ENCODE measurements at regions not wholly inside any gene's neighbourhood (a gene's known extent, or its start where the extent isn't known, plus 50 kb on each side); places are given as distances from the start of the nearest gene placed in this dataset.
"Not testable (repeated sequence)": the region's sequence is repeated elsewhere in the genome, so short reads cannot be mapped to it uniquely, and the experiment has no call there.

DNA sequence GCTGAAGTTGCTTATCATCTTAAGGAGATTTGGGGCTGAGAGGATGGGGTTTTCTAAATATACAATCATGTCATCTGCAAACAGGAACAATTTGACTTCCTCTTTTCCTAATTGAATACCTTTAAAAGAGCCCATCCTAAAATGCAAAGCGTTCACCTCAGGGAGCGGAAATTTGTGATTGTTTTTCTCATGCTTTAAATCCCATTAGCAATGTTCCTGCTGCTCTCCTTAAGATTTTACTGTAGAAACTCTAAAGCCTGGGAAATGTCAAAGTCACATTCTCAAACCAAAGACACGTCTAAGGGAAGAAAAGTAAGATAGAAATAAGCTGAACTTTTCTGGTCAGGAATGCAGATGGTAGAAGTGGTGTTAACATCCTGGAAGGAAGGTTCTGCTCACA lies 285.8 kb upstream of the MAP2 start:
- ATAC-seq (ENCODE audit: poor library complexity) (no peak), DNase-seq (no peak)
- H3K4me3 Mint-ChIP-seq: no peak overlapping the region
- Histone ChIP-seq H3K9me3 (ENCODE audit: control insufficient read depth in 1 of 2, insufficient read depth in 1 of 2, low read length in 2 of 2) (no peaks in the 10 kb centered on the region), H3K4me3 (ENCODE audit: low read length) (no peak overlapping the region), H3K4me1 (ENCODE audit: insufficient read depth, low read length) (no peaks in the 10 kb centered on the region), H3K27ac (ENCODE audit: low read depth in 1 of 2, low read length in 2 of 2) (no peak overlapping the region), H3K27me3 (ENCODE audit: control insufficient read depth in 1 of 2, insufficient read depth in 2 of 2, low read length in 2 of 2) (no peaks in the 10 kb centered on the region), H3K36me3 (ENCODE audit: insufficient read depth, low read length) (no peaks in the 10 kb centered on the region)
- no peaks in the 10 kb centered on the region for H3K36me3 Mint-ChIP-seq (ENCODE audit: low read depth)
- H3K27me3 Mint-ChIP-seq: no peaks in the 10 kb centered on the region
- H3K9me3 Mint-ChIP-seq: peaks cover 6% of the 10 kb centered on the region
- CTCF ChIA-PET: no interaction called here
- POLR2A ChIA-PET: no interaction called here
- intact Hi-C loops (cut with DNase I, micrococcal nuclease): no loop called here
- TF ChIP-seq, protein P1, sequence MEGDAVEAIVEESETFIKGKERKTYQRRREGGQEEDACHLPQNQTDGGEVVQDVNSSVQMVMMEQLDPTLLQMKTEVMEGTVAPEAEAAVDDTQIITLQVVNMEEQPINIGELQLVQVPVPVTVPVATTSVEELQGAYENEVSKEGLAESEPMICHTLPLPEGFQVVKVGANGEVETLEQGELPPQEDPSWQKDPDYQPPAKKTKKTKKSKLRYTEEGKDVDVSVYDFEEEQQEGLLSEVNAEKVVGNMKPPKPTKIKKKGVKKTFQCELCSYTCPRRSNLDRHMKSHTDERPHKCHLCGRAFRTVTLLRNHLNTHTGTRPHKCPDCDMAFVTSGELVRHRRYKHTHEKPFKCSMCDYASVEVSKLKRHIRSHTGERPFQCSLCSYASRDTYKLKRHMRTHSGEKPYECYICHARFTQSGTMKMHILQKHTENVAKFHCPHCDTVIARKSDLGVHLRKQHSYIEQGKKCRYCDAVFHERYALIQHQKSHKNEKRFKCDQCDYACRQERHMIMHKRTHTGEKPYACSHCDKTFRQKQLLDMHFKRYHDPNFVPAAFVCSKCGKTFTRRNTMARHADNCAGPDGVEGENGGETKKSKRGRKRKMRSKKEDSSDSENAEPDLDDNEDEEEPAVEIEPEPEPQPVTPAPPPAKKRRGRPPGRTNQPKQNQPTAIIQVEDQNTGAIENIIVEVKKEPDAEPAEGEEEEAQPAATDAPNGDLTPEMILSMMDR (IDR thresholded peaks at IDR 0.05): no peak
- no peak overlapping the region for H3K27ac Mint-ChIP-seq
- no peaks in the 10 kb centered on the region for H3K4me1 Mint-ChIP-seq (ENCODE audit: low read depth)

DNA sequence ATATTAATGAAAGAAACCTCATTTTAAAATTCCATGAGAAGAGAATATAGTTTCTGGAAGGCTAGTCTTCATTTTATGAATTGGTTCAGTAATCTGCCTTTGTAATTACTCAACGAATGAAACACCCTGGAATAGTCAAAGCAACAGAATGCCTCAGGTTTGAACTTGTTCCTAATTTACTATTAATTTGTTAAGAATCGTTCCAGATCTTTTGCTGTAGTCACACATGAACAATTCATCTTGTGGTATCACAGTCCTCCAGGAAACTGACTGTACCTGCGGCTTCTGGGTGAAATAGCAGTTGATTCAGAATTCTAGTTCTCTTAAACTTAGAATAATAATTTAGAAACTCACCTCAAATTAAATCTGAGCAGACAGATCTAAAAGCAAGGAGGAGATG lies 282.7 kb upstream of the MAP2 start:
- ChIA-PET POLR2A (no interaction called here), CTCF (no interaction called here)
- Mint-ChIP-seq H3K9me3 (peaks cover 2% of the 10 kb centered on the region), H3K4me1 (ENCODE audit: low read depth) (no peaks in the 10 kb centered on the region), H3K27ac (no peak overlapping the region), H3K36me3 (ENCODE audit: low read depth) (no peaks in the 10 kb centered on the region), H3K27me3 (no peaks in the 10 kb centered on the region), H3K4me3 (no peak overlapping the region)
- Histone ChIP-seq H3K9me3 (ENCODE audit: control insufficient read depth in 1 of 2, insufficient read depth in 1 of 2, low read length in 2 of 2) (peaks cover 0 to 7% of the 10 kb centered on the region in 2 experiments), H3K27me3 (ENCODE audit: control insufficient read depth in 1 of 2, insufficient read depth in 2 of 2, low read length in 2 of 2) (no peaks in the 10 kb centered on the region), H3K4me3 (ENCODE audit: low read length) (no peak overlapping the region), H3K36me3 (ENCODE audit: insufficient read depth, low read length) (no peaks in the 10 kb centered on the region), H3K4me1 (ENCODE audit: insufficient read depth, low read length) (no peaks in the 10 kb centered on the region), H3K27ac (ENCODE audit: low read depth in 1 of 2, low read length in 2 of 2) (no peak overlapping the region)
- ATAC-seq (ENCODE audit: poor library complexity) (no peak), DNase-seq (no peak)
- TF ChIP-seq, protein P1 (IDR thresholded peaks at IDR 0.05): no peak
- intact Hi-C loops (cut with DNase I, micrococcal nuclease): no loop called here

DNA sequence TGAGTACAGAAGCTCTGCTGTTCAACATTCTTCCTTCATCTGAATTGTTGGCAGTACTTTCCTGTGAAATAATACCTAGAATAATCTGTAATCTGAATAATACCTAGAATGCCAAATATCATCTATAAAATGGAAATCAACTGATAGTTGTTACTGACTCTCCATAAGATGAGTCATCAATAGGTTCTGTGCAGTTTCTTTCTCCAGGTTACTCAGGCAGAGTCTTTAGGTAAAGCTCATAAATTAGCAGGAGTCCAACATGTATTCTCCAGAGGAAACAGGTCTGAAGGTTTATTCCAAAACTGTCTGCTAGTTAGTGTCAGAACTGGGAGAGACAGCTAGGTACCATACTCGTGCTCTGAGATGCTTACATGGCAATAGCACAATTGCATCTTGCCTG lies 282.0 kb upstream of the MAP2 start:
- CTCF ChIA-PET: no interaction called here
- Histone ChIP-seq H3K27me3 (ENCODE audit: control insufficient read depth in 1 of 2, insufficient read depth in 2 of 2, low read length in 2 of 2) (no peaks in the 10 kb centered on the region), H3K9me3 (ENCODE audit: control insufficient read depth in 1 of 2, insufficient read depth in 1 of 2, low read length in 2 of 2) (peaks cover 0 to 7% of the 10 kb centered on the region in 2 experiments), H3K36me3 (ENCODE audit: insufficient read depth, low read length) (no peaks in the 10 kb centered on the region), H3K27ac (ENCODE audit: low read depth in 1 of 2, low read length in 2 of 2) (no peak overlapping the region), H3K4me3 (ENCODE audit: low read length) (no peak overlapping the region), H3K4me1 (ENCODE audit: insufficient read depth, low read length) (no peaks in the 10 kb centered on the region)
- POLR2A ChIA-PET: no interaction called here
- H3K4me3 Mint-ChIP-seq: no peak overlapping the region
- H3K4me1 Mint-ChIP-seq (ENCODE audit: low read depth): no peaks in the 10 kb centered on the region
- no peaks in the 10 kb centered on the region for H3K36me3 Mint-ChIP-seq (ENCODE audit: low read depth)
- ATAC-seq (ENCODE audit: poor library complexity) (no peak), DNase-seq (no peak)
- peaks cover 2% of the 10 kb centered on the region for H3K9me3 Mint-ChIP-seq
- intact Hi-C loops (cut with DNase I, micrococcal nuclease): no loop called here
- TF ChIP-seq, protein P1 (IDR thresholded peaks at IDR 0.05): no peak
- H3K27me3 Mint-ChIP-seq: no peaks in the 10 kb centered on the region
- no peak overlapping the region for H3K27ac Mint-ChIP-seq

DNA sequence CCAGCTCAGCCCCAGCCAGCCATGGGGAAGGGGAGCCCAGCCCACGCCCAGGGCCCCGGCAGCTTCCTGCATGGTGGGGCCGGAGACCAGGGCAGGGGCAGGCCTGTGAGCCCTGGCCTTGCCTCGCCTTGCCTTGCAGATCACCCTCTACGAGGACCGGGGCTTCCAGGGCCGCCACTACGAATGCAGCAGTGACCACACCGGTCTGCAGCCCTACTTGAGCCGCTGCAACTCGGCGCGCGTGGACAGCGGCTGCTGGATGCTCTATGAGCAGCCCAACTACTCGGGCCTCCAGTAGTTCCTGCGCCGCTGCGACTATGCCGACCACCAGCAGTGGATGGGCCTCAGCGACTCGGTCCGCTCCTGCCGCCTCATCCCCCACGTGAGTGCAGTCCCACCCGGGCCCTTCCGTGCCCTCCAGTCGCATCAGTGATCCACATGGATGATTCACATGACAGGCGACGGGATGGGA lies 278.6 kb upstream of the MAP2 start:
- not testable (repeated sequence) for H3K9me3 Mint-ChIP-seq

More for the DNA sequence above, 278.6 kb upstream of the MAP2 start:
- POLR2A ChIA-PET; H3K27me3 Mint-ChIP-seq; H3K4me3 Mint-ChIP-seq; intact Hi-C loops (cut with DNase I, micrococcal nuclease); H3K27me3 ChIP-seq (ENCODE audit: control insufficient read depth in 1 of 2, insufficient read depth in 2 of 2, low read length in 2 of 2); DNase-seq; H3K27ac Mint-ChIP-seq; H3K4me1 Mint-ChIP-seq (ENCODE audit: low read depth); H3K36me3 Mint-ChIP-seq (ENCODE audit: low read depth); CTCF ChIA-PET; H3K4me1 ChIP-seq (ENCODE audit: insufficient read depth, low read length); H3K9me3 ChIP-seq (ENCODE audit: control insufficient read depth in 1 of 2, insufficient read depth in 1 of 2, low read length in 2 of 2); H3K36me3 ChIP-seq (ENCODE audit: insufficient read depth, low read length); H3K27ac ChIP-seq (ENCODE audit: low read depth in 1 of 2, low read length in 2 of 2); H3K4me3 ChIP-seq (ENCODE audit: low read length); ATAC-seq (ENCODE audit: poor library complexity): not testable (repeated sequence)

Data from CD4-positive, alpha-beta T cell (primary cell).